Stimulated activated CD4-positive, alpha-beta T cell treated with anti-CD3 and anti-CD28 coated beads, Interleukin-12 subunit alpha, Interleukin-12 subunit beta, amount 100 ng/mL, for 48 hours (primary cell): ENCODE measurements at regions not wholly inside any gene's neighbourhood (a gene's known extent, or its start where the extent isn't known, plus 50 kb on each side); places are given as distances from the start of the nearest gene placed in this dataset.

Experiments
- DNase-seq, 3 donors: peaks; one replicate each; pipeline ENCODE4 v3.0.0-alpha.2; 2020; ENCODE audit warnings: low read depth in 2 of 3, low spot score in 1 of 3

GRCh38 chr12:87112571-87113345, 856.6 kb upstream of the MGAT4C start:
- no peak for DNase-seq

DNA sequence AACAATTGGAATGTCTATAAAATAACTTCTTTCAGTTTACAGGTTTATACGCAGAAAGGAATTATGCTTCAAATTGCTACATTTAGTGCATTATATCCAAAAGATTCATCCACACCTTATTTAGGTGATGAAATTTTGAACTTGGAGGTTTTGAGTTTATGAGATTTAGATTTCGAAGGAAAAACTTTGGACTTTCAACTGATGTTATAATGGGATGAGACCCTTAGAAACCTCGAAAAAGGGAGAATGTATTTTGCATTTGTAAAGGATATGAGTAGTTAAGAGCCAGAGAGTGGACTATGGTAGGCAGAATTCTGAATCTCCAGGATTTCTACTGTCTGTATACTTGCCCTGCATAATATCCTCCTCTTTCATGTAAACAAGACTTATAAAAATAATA, 851.6 kb upstream of the MGAT4C start:
- no peak for DNase-seq

DNA sequence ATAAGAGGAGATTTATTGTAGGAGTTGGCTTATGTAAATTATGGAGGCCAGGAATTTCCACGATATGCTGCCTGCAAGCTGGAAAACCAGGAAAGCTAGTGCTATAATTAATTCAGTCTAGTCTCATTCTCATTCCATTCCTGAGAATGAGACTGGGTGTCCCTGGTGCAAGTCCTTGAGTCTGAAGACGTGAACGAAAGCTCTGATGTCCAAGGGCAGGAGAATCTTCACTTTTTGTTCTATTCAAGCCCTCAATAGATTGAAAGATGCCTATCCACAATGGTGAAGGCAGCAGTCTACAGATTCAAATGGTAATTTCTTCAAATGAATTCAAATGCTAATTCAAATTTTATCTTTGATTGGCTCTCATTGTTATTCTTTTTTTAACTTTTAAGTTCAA, 851.1 kb upstream of the MGAT4C start:
- no peak for DNase-seq

DNA sequence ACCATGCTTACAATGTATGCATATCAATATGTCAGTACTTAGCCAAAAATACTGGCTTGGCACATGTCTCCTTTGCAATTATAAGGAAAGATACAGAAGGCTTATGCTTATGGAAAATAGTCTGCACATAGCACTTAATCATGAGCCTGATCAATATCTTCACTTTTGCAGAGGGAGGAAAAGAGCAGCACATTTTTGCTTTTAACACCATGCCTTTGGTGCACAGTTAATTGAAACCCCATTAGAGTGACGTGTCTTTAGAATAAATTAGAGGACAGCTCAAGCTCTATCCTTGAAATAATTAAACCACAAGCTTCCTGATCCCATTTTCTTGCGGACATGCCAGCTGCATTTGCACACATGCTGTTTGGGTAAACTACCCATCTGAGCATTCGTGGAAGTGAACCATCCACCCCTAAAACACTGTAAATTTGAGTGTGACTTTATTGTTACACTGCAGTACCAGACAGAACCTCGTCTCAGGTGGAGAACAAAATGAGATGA, 839.9 kb upstream of the MGAT4C start:
- no peak for DNase-seq

- DNase-seq: no peak
These were observed 838.2 kb upstream of the MGAT4C start for GRCh38 chr12:87094356-87094755.

- no peak for DNase-seq
These were observed 836.2 kb upstream of the MGAT4C start for GRCh38 chr12:87092421-87092820.

GRCh38 chr12:87086118-87086891, 830.1 kb upstream of the MGAT4C start:
- DNase-seq: no peak

- no peak for DNase-seq
These were observed 829.1 kb upstream of the MGAT4C start for GRCh38 chr12:87085286-87085685.

GRCh38 chr12:87082756-87083155, 826.6 kb upstream of the MGAT4C start:
- no peak for DNase-seq

- no peak for DNase-seq
These were observed 818.6 kb upstream of the MGAT4C start for GRCh38 chr12:87074781-87075180.

- DNase-seq: no peak
These were observed 810.1 kb upstream of the MGAT4C start for GRCh38 chr12:87066326-87066725.

DNA sequence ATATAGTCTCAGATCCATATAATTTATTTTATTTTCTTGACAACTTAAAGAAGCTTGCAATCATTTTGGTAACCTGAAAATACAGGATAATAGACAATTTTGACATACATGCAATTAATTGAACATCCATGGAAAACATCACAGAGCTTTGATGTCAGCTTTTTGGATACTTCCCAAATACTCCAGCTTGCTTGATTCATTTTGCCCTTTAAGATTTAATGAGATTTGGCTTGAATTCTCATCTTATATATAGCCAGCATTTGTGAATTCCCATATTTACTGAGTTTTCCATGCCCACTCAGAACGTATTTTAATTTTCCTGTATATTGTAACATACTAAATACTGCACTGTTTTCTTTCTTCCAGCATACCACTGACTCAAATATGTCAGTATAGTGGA, 803.0 kb upstream of the MGAT4C start:
- no peak for DNase-seq

DNA sequence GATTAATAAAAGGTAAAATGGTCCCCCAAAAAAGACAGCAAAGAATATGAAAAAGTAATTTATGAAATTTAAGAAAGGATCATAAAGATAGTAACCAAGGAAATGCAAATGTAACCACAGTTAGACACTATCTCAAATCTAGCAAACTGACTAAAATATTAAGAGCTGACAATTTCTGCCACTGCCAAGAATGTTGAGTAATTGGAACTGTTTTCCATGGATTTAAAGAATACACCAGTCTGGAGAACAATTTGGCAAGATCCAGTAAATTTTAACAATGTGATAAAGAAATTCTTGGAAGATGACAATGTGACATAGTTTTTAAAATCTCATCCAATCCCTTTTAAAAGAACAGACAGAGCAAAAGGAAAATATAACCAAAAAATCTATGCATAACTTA, 798.0 kb upstream of the MGAT4C start:
- no peak for DNase-seq

- DNase-seq: no peak
These were observed 795.4 kb upstream of the MGAT4C start for GRCh38 chr12:87051621-87052020.

GRCh38 chr12:87047691-87048090, 791.5 kb upstream of the MGAT4C start:
- no peak for DNase-seq

GRCh38 chr12:87039536-87039935, 783.3 kb upstream of the MGAT4C start:
- no peak for DNase-seq

DNA sequence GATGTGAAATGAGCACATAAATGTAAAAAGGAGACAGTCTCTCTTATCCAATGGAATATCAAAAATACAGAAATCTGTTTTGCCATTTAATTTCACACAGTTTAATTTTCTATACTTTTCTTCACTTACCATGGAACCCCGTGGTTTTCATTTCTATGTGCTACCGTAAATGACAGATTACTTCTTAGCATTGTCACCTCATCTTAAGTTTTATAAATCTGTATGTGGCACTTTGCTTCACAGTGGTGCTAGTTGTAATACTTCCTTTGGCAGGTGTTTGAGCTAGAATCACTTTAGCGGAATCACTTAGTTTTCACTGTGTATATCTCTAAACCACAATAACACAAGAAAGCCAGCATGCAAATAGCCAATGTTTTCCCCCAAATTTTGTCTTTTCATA, 781.9 kb upstream of the MGAT4C start:
- DNase-seq: no peak

DNA sequence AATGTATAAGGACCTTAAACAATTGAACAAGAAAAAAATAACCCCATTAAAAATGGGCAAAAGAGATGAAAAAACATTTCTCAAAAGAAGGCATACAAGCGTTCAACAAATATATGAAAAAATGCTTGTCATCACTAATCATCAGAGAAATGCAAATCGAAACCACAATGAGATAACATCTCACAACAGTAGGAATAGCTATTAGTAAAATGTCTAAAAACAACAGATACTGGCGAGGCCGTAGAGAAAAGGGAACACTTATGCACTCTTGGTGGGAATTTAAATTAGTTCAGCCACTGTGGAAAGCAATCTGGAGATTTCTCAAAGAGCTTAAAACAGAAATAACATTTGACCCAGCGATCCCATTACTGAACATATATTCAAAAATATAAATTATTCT, 769.8 kb upstream of the MGAT4C start:
- no peak for DNase-seq

GRCh38 chr12:87021400-87021799, 765.2 kb upstream of the MGAT4C start:
- DNase-seq: no peak

GRCh38 chr12:87020071-87020470, 763.9 kb upstream of the MGAT4C start:
- DNase-seq: no peak

DNA sequence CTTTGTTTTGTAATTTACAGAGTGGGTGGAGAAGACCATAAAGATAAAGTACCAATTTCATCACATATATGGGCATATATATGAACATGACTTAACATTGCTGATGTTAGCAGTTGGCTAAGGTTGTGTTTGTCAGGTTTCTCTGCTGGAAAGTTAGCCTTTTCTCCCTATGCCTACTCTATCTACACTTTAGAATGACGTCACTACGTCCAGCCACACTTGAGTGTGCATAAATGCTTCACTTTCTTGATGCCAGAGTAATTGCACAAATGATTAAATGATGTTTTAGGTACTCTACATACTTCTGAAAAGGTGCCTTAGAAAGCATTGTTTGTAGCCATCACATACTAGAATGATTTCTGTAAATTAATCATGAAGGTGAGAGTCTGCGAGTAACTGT, 759.2 kb upstream of the MGAT4C start:
- no peak for DNase-seq

GRCh38 chr12:87008785-87009384, 752.7 kb upstream of the MGAT4C start:
- DNase-seq: no peak
